ENCODE measurements at regions not wholly inside any gene's neighbourhood (a gene's known extent, or its start where the extent isn't known, plus 50 kb on each side); places are given as distances from the start of the nearest gene placed in this dataset.

DNA sequence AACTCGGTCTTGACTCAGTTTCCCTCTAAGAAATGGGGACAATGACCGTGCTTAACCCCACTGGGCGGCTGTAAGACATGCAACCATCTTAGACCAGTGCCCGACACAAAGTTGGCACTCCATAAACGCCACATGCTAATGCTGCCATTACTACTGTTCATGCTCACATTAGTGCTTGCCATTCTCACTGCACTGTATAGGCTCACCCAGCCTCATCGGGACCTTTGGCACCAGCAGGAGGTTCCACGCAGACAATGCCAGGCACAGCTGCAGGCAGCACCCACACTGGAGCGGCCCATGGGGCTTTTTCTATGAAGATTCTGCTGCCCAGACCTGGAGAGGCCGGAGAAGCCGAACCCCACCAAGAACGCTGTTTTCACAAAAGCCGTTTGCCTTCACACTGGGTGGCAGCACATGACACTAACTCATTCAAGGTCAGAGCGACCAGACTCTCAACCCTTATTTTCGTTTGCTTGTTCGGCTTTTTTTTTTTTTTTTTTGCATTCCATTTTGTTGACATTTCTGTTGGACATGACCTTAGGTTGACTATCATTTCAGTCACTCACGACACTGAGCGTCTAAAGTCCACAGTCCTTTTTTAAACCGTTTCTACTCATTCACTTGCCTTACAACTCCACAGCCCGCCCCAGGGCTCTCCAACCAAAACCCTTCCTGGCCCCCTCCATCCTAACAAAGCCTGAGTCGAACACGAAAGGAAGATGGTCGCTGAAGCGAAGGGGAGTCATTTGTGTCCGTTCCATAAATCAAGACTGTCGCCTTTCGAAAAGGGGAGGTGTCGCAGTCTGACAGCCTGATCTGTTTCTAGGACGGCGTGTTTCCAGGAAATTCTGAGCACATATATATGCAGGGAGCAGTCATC, 124.4 kb upstream of the RNF32 start:
- Histone ChIP-seq H3K4me2 (ENCODE audit: insufficient read depth, low read length) (no peak overlapping the region), H3K79me2 (ENCODE audit: control insufficient read depth, insufficient read depth, low read length) (no peaks in the 10 kb centered on the region), H3K27ac (ENCODE audit: insufficient read depth, low read depth, low read length) (no peak overlapping the region), H3K4me1 (ENCODE audit: control insufficient read depth, extremely low read depth, insufficient read depth, low read length) (no peaks in the 10 kb centered on the region), H4K20me1 (replicated peaks; ENCODE audit: control insufficient read depth, extremely low read depth, insufficient read depth, low read length) (no peaks in the 10 kb centered on the region), H3K9ac (replicated peaks; ENCODE audit: extremely low read depth, insufficient read depth, low read length) (no peak overlapping the region), H3K9me3 (replicated peaks; ENCODE audit: control insufficient read depth, insufficient read depth, low read length) (no peaks in the 10 kb centered on the region), H3K36me3 (ENCODE audit: control insufficient read depth in 2 of 2, extremely low read depth in 1 of 2, insufficient read depth in 2 of 2, low read length in 2 of 2) (no peaks in the 10 kb centered on the region), H3K9me1 (replicated peaks; ENCODE audit: control insufficient read depth, extremely low read depth, insufficient read depth, low read length) (no peaks in the 10 kb centered on the region), H2AFZ (ENCODE audit: low read depth, low read length) (no peak overlapping the region), H3K27me3 (ENCODE audit: control insufficient read depth in 2 of 2, insufficient read depth in 2 of 2, low read length in 2 of 2) (no peaks in the 10 kb centered on the region), H3K4me3 (replicated peaks in 1 of 3; ENCODE audit: insufficient read depth in 1 of 3, low read depth in 1 of 3, low read length in 3 of 3) (no peak overlapping the region)
- intact Hi-C loops (cut with micrococcal nuclease): no loop called here
- no TSS peak for BruUV-seq (replicated peaks)
- DNase-seq (ENCODE audit: low read depth, low spot score) (no peak), FAIRE-seq (no peak)
- TF ChIP-seq MYC (IDR thresholded peaks at IDR 0.05; ENCODE audit: low read depth, low read length): no peak
- TF ChIP-seq EZH2 (IDR thresholded peaks at IDR 0.05; ENCODE audit: borderline replicate concordance, low read depth, low read length, severe bottlenecking): no peak
- no peak for TF ChIP-seq POLR2A (IDR thresholded peaks at IDR 0.05; ENCODE audit: low read depth, low read length)
- TF ChIP-seq, protein P1, sequence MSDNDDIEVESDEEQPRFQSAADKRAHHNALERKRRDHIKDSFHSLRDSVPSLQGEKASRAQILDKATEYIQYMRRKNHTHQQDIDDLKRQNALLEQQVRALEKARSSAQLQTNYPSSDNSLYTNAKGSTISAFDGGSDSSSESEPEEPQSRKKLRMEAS (IDR thresholded peaks at IDR 0.05; ENCODE audit: insufficient read depth, insufficient read length): no peak
- TF ChIP-seq JUN (IDR thresholded peaks at IDR 0.05; ENCODE audit: borderline replicate concordance, insufficient read depth, insufficient read length, low read depth): no peak
- TF ChIP-seq, protein P2, sequence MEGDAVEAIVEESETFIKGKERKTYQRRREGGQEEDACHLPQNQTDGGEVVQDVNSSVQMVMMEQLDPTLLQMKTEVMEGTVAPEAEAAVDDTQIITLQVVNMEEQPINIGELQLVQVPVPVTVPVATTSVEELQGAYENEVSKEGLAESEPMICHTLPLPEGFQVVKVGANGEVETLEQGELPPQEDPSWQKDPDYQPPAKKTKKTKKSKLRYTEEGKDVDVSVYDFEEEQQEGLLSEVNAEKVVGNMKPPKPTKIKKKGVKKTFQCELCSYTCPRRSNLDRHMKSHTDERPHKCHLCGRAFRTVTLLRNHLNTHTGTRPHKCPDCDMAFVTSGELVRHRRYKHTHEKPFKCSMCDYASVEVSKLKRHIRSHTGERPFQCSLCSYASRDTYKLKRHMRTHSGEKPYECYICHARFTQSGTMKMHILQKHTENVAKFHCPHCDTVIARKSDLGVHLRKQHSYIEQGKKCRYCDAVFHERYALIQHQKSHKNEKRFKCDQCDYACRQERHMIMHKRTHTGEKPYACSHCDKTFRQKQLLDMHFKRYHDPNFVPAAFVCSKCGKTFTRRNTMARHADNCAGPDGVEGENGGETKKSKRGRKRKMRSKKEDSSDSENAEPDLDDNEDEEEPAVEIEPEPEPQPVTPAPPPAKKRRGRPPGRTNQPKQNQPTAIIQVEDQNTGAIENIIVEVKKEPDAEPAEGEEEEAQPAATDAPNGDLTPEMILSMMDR (IDR thresholded peaks at IDR 0.05; ENCODE audit: extremely low read depth in 1 of 2, insufficient read depth in 1 of 2, low read depth in 1 of 2, low read length in 2 of 2): no peak
- TF ChIP-seq POLR2AphosphoS5 (IDR thresholded peaks at IDR 0.05; ENCODE audit: insufficient read depth, low read depth, low read length): no peak
- TF ChIP-seq GATA2 (IDR thresholded peaks at IDR 0.05; ENCODE audit: insufficient read depth, insufficient read length, low read depth, low read length): no peak
- no peak for TF ChIP-seq FOS (IDR thresholded peaks at IDR 0.05; ENCODE audit: borderline replicate concordance, insufficient read depth, low read length)
- CTCF ChIA-PET: no interaction called here
- POLR2A ChIA-PET: no interaction called here
- dilution Hi-C loops (cut with MboI; ENCODE audit: extremely low pct_ligation_motif_present, low sequenced_read_pairs): no loop called here
